ENCODE measurements at regions not wholly inside any gene's neighbourhood (a gene's known extent, or its start where the extent isn't known, plus 50 kb on each side); places are given as distances from the start of the nearest gene placed in this dataset.

DNA sequence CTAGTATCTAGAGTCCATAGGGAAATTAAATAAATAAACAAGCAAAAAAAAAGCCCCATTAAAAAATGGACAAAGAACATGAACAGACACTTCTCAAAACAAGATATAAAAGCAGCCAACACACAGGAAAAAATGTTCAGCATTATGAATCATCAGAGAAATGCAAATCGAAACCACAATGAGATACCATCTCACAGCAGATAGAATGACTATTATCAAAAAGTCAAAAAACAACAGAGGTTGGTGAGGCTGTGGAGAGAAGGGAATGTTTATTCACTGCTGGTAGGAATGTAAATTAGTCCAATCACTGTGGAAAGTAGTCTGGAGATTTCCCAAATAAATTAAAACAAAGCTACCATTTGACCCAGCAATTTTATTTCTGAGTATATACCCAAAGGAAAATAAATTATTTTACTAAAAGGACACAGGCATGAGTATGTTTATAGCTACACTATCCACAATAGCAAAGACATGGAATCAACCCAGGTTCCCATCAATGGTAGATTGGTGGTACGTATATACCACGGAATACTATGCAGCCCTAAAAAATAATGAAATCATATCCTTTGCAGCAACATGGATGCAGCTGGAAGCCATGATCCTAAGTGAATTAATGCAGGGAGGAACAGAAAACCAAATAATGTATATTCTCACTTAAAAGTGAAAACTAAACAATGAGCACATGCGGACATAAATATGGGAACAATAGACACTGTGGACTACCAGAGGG lies 366.5 kb upstream of the SEMA3C start:
- no peak for DNase-seq (ENCODE audit: extremely low spot score)
- CTCF ChIA-PET = interaction anchor here (0.7 kb wide), 1 partner anchor 176 kb away, joined by 3 read pairs; no protein-coding TSS in a partner anchor
- TF ChIP-seq ZNF384 (IDR thresholded peaks at IDR 0.05) (no peak), HDGF (IDR thresholded peaks at IDR 0.05; ENCODE audit: borderline replicate concordance) (no peak), FOXA1 (IDR thresholded peaks at IDR 0.05) (no peak), SUZ12 (IDR thresholded peaks at IDR 0.05) (no peak), FOXM1 (IDR thresholded peaks at IDR 0.05; ENCODE audit: borderline replicate concordance) (no peak), LEF1 (IDR thresholded peaks at IDR 0.05; ENCODE audit: borderline replicate concordance) (no peak), L3MBTL2 (conservative IDR thresholded peaks at IDR 0.05) (no peak), ELF4 (IDR thresholded peaks at IDR 0.05) (no peak), TARDBP (IDR thresholded peaks at IDR 0.05) (no peak), BHLHE40 (IDR thresholded peaks at IDR 0.05; ENCODE audit: borderline replicate concordance) (no peak), ARNT (IDR thresholded peaks at IDR 0.05) (no peak), FOXK2 (IDR thresholded peaks at IDR 0.05) (no peak)
- TF ChIP-seq, protein P1, sequence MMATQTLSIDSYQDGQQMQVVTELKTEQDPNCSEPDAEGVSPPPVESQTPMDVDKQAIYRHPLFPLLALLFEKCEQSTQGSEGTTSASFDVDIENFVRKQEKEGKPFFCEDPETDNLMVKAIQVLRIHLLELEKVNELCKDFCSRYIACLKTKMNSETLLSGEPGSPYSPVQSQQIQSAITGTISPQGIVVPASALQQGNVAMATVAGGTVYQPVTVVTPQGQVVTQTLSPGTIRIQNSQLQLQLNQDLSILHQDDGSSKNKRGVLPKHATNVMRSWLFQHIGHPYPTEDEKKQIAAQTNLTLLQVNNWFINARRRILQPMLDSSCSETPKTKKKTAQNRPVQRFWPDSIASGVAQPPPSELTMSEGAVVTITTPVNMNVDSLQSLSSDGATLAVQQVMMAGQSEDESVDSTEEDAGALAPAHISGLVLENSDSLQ (IDR thresholded peaks at IDR 0.05) = no peak
- POLR2A ChIA-PET = no interaction called here

GRCh38 chr7:81284576-81284975 lies 365.7 kb upstream of the SEMA3C start:
- no peak for TF ChIP-seq HDGF (IDR thresholded peaks at IDR 0.05; ENCODE audit: borderline replicate concordance)
- TF ChIP-seq, protein P1 (IDR thresholded peaks at IDR 0.05) = no peak
- no peak for TF ChIP-seq FOXM1 (IDR thresholded peaks at IDR 0.05; ENCODE audit: borderline replicate concordance)
- no peak for TF ChIP-seq ZNF384 (IDR thresholded peaks at IDR 0.05)
- no peak for TF ChIP-seq L3MBTL2 (conservative IDR thresholded peaks at IDR 0.05)
- no peak for TF ChIP-seq NFRKB (IDR thresholded peaks at IDR 0.05)
- TF ChIP-seq FOXK2 (IDR thresholded peaks at IDR 0.05) = no peak
- no peak for TF ChIP-seq ELF4 (IDR thresholded peaks at IDR 0.05)
- no peak for TF ChIP-seq LEF1 (IDR thresholded peaks at IDR 0.05; ENCODE audit: borderline replicate concordance)
- ChIA-PET CTCF (interaction anchor here (0.7 kb wide), 1 partner anchor 177 kb away, joined by 3 read pairs; no protein-coding TSS in a partner anchor), POLR2A (no interaction called here)
- no peak for DNase-seq (ENCODE audit: extremely low spot score)

DNA sequence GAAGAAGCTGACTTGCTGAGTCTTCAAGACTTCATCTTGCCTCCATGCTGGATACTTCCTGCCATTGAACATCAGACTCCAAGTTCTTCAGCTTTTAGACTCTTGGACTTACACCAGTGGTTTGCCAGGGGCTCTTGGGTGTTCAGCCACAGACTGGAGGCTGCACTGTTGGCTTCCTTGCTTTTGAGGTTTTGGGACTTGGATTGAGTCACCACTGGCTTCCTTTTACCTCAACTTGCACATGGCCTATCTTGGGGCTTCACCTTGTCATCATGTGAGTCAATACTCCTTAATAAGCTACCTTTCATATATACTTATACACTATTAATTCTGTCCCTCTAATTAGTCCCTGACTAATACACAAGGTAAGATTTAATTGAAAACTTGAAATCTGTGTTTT lies 361.7 kb upstream of the SEMA3C start:
- no peak for DNase-seq (ENCODE audit: extremely low spot score)
- ChIA-PET CTCF (no interaction called here), POLR2A (no interaction called here)
- no peak for TF ChIP-seq CTBP1 (IDR thresholded peaks at IDR 0.05; ENCODE audit: borderline replicate concordance)
- no peak for TF ChIP-seq FOXK2 (IDR thresholded peaks at IDR 0.05)
- no peak for TF ChIP-seq ZNF384 (IDR thresholded peaks at IDR 0.05)
- TF ChIP-seq SUZ12 (IDR thresholded peaks at IDR 0.05) = no peak
- TF ChIP-seq L3MBTL2 (conservative IDR thresholded peaks at IDR 0.05) = no peak
- TF ChIP-seq ARNT (IDR thresholded peaks at IDR 0.05) = no peak
- no peak for TF ChIP-seq BHLHE40 (IDR thresholded peaks at IDR 0.05; ENCODE audit: borderline replicate concordance)
- no peak for TF ChIP-seq HDGF (IDR thresholded peaks at IDR 0.05; ENCODE audit: borderline replicate concordance)
- TF ChIP-seq SP1 (IDR thresholded peaks at IDR 0.05) = no peak

GRCh38 chr7:81277691-81278090 lies 358.8 kb upstream of the SEMA3C start:
- TF ChIP-seq TARDBP (IDR thresholded peaks at IDR 0.05) (no peak), FOXM1 (IDR thresholded peaks at IDR 0.05; ENCODE audit: borderline replicate concordance) (no peak), LEF1 (IDR thresholded peaks at IDR 0.05; ENCODE audit: borderline replicate concordance) (no peak), FOXK2 (IDR thresholded peaks at IDR 0.05) (no peak), ARNT (IDR thresholded peaks at IDR 0.05) (no peak), NFRKB (IDR thresholded peaks at IDR 0.05) (no peak), SUZ12 (IDR thresholded peaks at IDR 0.05) (no peak), ZNF384 (IDR thresholded peaks at IDR 0.05) (no peak), L3MBTL2 (conservative IDR thresholded peaks at IDR 0.05) (no peak), ELF4 (IDR thresholded peaks at IDR 0.05) (no peak), SP1 (IDR thresholded peaks at IDR 0.05) (no peak), BHLHE40 (IDR thresholded peaks at IDR 0.05; ENCODE audit: borderline replicate concordance) (no peak), HDGF (IDR thresholded peaks at IDR 0.05; ENCODE audit: borderline replicate concordance) (no peak), FOXA1 (IDR thresholded peaks at IDR 0.05) (no peak)
- TF ChIP-seq, protein P1 (IDR thresholded peaks at IDR 0.05) = no peak
- POLR2A ChIA-PET = no interaction called here
- CTCF ChIA-PET = no interaction called here
- no peak for DNase-seq (ENCODE audit: extremely low spot score)

DNA sequence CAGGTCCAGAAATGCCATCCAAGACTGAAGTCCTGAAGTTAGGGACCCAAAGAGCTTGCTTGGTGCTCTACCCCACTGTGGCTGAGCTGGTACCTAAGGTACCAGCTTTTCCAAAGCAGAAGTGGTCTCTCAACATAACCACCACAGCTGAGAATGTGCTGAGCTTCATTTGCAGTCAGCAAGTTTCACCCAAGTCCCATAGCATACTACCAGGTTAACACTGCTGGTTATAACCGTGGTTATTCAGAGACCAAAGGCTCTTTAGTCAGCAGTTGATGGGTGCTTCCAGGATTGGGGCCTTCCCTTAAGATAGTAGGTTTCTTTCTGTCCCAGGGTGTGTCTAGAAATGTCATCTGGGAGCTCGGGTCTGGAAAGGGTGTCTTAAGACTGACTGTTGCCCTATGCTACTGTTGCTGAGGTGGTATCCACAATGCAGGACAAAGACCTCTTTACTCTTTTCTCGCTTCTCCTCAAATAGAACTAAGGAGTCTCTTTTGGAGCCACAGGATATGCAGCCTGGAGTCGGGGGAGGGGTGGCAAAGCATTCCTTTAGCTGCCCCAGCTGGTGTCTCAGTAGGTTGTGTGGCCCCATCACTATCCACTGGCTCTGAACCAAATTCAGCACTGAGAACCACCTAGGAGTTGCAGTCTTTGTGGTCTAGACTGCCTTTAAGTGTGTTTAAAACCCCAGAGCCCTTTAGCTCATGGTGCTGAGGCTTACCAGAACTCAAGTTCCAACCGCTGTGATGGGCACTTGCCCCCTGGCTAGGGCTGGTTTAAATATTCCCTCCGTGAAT lies 354.9 kb upstream of the SEMA3C start:
- ChIA-PET POLR2A (no interaction called here), CTCF (no interaction called here)
- DNase-seq (ENCODE audit: extremely low spot score) = no peak
- TF ChIP-seq, protein P1 (IDR thresholded peaks at IDR 0.05) = no peak
- no peak for TF ChIP-seq ARNT (IDR thresholded peaks at IDR 0.05)
- TF ChIP-seq ELF4 (IDR thresholded peaks at IDR 0.05) = no peak
- no peak for TF ChIP-seq SP1 (IDR thresholded peaks at IDR 0.05)
- TF ChIP-seq NFRKB (IDR thresholded peaks at IDR 0.05) = no peak
- TF ChIP-seq HDGF (IDR thresholded peaks at IDR 0.05; ENCODE audit: borderline replicate concordance) = no peak

Data from HEK293T (cell line).